ENCODE measurements at regions not wholly inside any gene's neighbourhood (a gene's known extent, or its start where the extent isn't known, plus 50 kb on each side); places are given as distances from the start of the nearest gene placed in this dataset.

DNA sequence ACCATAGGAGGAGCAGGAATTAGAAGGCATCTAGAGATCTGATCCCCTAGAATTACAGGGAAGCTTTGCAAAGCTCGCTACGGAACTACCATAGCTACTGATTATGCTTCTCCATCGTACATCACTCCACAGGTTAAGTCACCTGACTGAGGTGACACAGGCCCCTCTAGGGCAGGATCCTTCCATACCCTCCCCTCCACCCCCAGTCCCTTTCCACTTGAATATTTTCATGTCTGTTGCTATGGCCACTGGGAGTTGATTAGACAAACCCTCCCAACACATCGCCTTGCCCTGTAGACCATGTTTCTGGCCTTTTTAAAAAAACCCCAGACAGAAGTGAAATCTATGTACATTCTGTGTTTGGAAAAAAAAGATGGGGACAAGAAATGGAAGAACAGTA lies 287.1 kb downstream of the SOX9 start:
- Histone ChIP-seq H3K4me1 (peaks cover 22% of the 10 kb centered on the region), H3K4me3 (ENCODE audit: low read depth, low read length) (peak overlapping the region; percentile 44; the same call in 1 of the 2 replicates), H3K36me3 (no peaks in the 10 kb centered on the region; the same call in 1 of the 2 replicates), H3K9me3 (no peaks in the 10 kb centered on the region; the same call in 1 of the 2 replicates), H3K27me3 (no peaks in the 10 kb centered on the region)
- DNase-seq, result no peak
- TF ChIP-seq, protein P1, sequence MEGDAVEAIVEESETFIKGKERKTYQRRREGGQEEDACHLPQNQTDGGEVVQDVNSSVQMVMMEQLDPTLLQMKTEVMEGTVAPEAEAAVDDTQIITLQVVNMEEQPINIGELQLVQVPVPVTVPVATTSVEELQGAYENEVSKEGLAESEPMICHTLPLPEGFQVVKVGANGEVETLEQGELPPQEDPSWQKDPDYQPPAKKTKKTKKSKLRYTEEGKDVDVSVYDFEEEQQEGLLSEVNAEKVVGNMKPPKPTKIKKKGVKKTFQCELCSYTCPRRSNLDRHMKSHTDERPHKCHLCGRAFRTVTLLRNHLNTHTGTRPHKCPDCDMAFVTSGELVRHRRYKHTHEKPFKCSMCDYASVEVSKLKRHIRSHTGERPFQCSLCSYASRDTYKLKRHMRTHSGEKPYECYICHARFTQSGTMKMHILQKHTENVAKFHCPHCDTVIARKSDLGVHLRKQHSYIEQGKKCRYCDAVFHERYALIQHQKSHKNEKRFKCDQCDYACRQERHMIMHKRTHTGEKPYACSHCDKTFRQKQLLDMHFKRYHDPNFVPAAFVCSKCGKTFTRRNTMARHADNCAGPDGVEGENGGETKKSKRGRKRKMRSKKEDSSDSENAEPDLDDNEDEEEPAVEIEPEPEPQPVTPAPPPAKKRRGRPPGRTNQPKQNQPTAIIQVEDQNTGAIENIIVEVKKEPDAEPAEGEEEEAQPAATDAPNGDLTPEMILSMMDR (IDR thresholded peaks at IDR 0.05; ENCODE audit: low read depth, low read length), result no peak

DNA sequence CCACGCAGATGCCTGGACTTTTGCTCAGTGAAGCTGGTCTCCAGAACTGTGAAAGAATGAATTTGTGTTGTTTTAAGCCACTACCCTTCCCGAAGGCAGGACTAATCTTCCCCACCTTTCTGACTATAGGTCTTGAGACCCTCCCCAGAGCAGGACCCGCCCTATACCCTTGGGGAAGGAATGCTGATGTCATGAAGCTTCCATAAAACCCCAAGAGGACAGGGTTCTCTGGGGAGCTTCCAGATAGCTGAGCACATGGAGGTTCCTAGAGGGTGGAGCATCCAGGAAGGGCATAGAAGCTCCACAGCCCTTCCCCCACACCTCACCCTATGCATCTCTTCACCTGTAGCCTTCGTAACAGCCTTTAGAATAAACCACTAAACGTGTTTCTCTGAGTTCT lies 287.8 kb downstream of the SOX9 start:
- Histone ChIP-seq H3K4me3 (ENCODE audit: low read depth, low read length) (no peak overlapping the region), H3K9me3 (no peaks in the 10 kb centered on the region; the same call in 1 of the 2 replicates), H3K36me3 (no peaks in the 10 kb centered on the region; the same call in 1 of the 2 replicates), H3K27me3 (no peaks in the 10 kb centered on the region), H3K4me1 (peaks cover 22% of the 10 kb centered on the region)
- no peak for DNase-seq
- TF ChIP-seq, protein P1 (IDR thresholded peaks at IDR 0.05; ENCODE audit: low read depth, low read length), result no peak

DNA sequence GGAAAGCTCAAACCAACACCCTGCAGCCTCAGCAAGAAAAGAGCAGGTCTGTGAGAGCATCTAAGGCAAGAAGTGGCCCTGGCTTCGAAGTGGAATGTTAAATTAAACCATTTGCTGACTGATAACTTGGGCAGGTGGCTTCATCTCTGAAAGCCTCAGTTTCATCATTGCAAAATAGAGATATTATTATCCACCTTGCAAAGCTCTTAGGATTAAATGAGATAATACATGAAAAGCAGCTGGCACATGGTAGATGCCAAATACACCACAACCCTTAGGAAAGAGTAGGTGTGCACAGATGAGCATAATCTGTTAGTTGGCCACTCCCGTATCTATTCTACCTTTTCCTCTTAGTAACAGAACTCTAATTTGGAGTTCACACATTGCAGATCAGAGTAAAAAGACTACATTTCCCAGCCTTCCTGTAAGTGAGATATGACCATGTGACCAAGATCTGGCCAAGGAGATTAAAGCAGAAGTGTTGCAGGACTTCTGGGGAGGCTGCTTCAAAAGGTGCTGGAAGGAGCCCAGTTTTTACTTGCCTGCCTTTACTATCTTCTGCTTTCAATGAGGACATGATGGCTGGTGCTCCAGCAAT lies 288.7 kb downstream of the SOX9 start:
- no peaks in the 10 kb centered on the region; the same call in 1 of the 2 replicates for H3K9me3 ChIP-seq
- H3K36me3 ChIP-seq, result no peaks in the 10 kb centered on the region
- H3K4me3 ChIP-seq (ENCODE audit: low read depth, low read length), result no peak overlapping the region
- H3K27me3 ChIP-seq, result no peaks in the 10 kb centered on the region
- no peak for DNase-seq
- TF ChIP-seq, protein P1 (IDR thresholded peaks at IDR 0.05; ENCODE audit: low read depth, low read length), result no peak
- H3K4me1 ChIP-seq, result peaks cover 22% of the 10 kb centered on the region

DNA sequence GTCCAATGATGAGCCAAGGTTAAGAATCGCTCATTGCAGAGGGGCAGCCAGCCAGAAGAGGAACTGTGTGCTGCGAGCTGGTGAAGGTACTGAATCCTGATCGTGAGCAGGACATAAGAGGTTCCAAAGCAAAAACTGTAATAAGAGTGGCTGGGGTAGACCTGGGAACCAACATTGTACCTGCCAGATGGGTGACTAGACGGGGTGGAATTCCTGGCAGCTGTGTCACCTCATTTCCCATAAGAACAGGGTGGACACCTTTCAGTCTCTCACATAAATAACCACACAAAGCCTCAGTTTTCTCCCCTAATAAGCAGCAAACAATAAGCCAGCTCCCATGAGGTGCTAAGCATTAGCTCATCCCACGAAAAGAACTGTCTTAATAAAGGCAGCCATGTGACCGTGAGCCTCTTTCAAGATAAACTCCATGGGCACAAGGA lies 290.3 kb downstream of the SOX9 start:
- no peak for DNase-seq
- Histone ChIP-seq H3K4me1 (peaks cover 25% of the 10 kb centered on the region), H3K4me3 (ENCODE audit: low read depth, low read length) (no peak overlapping the region), H3K9me3 (no peaks in the 10 kb centered on the region), H3K27me3 (no peaks in the 10 kb centered on the region), H3K36me3 (no peaks in the 10 kb centered on the region)
- TF ChIP-seq, protein P1 (IDR thresholded peaks at IDR 0.05; ENCODE audit: low read depth, low read length), result no peak

DNA sequence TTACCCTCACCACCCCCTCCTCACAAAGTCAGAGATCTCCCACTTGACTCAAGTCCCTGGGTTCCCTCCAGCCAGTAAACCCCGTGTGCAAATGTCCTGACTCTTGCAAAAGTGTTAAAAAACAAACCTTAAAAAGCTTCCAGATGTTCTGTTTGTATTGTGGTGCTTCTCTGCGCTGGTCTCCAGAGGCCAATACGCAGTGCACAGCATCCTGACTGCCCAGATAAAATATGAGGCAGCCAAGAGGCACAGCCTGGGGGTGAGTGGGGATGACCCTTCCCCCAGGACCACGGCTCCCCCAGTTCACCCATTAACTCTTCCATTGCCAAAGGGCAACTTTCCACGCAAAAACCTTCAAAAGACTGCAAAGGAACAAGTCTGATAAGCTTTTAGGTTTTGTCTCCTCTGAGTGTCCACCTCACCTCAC lies 291.8 kb downstream of the SOX9 start:
- Histone ChIP-seq H3K9me3 (no peaks in the 10 kb centered on the region), H3K27me3 (no peaks in the 10 kb centered on the region), H3K36me3 (no peaks in the 10 kb centered on the region), H3K4me1 (peaks cover 15% of the 10 kb centered on the region), H3K4me3 (ENCODE audit: low read depth, low read length) (no peak overlapping the region)
- no peak for DNase-seq
- TF ChIP-seq, protein P1 (IDR thresholded peaks at IDR 0.05; ENCODE audit: low read depth, low read length), result no peak

Data from BE2C (cell line).